ENCODE measurements at regions not wholly inside any gene's neighbourhood (a gene's known extent, or its start where the extent isn't known, plus 50 kb on each side); places are given as distances from the start of the nearest gene placed in this dataset.
"Not testable (repeated sequence)": the region's sequence is repeated elsewhere in the genome, so short reads cannot be mapped to it uniquely, and the experiment has no call there.

GRCh38 chr4:1582227-1582626 is 101.9 kb downstream of the FAM53A start:
- Mint-ChIP-seq H3K36me3 (ENCODE audit: unreplicated experiment) (no peaks in the 10 kb centered on the region), H3K27ac (ENCODE audit: unreplicated experiment) (no peak overlapping the region), H3K9me3 (ENCODE audit: unreplicated experiment) (peaks cover 6% of the 10 kb centered on the region), H3K4me1 (ENCODE audit: unreplicated experiment) (peaks cover 6% of the 10 kb centered on the region), H3K27me3 (ENCODE audit: unreplicated experiment) (peaks cover 7% of the 10 kb centered on the region), H3K4me3 (ENCODE audit: unreplicated experiment) (no peak overlapping the region)
- TF ChIP-seq CTCF (IDR thresholded peaks at IDR 0.05): no peak
- no peak for DNase-seq (ENCODE audit: extremely low spot score, unreplicated experiment)

GRCh38 chr4:1581164-1581894 is 102.8 kb downstream of the FAM53A start:
- Mint-ChIP-seq H3K4me3 (ENCODE audit: unreplicated experiment) (peak overlapping the region; percentile 7), H3K27ac (ENCODE audit: unreplicated experiment) (peak overlapping the region; percentile 63)
- not testable (repeated sequence) for H3K9me3 Mint-ChIP-seq (ENCODE audit: unreplicated experiment); H3K27me3 Mint-ChIP-seq (ENCODE audit: unreplicated experiment); H3K36me3 Mint-ChIP-seq (ENCODE audit: unreplicated experiment); H3K4me1 Mint-ChIP-seq (ENCODE audit: unreplicated experiment)
- peak; percentile 94 for DNase-seq (ENCODE audit: extremely low spot score, unreplicated experiment)

GRCh38 chr4:1580692-1581012 is 103.5 kb downstream of the FAM53A start:
- not testable (repeated sequence) for H3K27ac Mint-ChIP-seq (ENCODE audit: unreplicated experiment); H3K36me3 Mint-ChIP-seq (ENCODE audit: unreplicated experiment); DNase-seq (ENCODE audit: extremely low spot score, unreplicated experiment); H3K9me3 Mint-ChIP-seq (ENCODE audit: unreplicated experiment); H3K4me3 Mint-ChIP-seq (ENCODE audit: unreplicated experiment); H3K4me1 Mint-ChIP-seq (ENCODE audit: unreplicated experiment); H3K27me3 Mint-ChIP-seq (ENCODE audit: unreplicated experiment)

- Mint-ChIP-seq H3K4me1 (ENCODE audit: unreplicated experiment) (peaks cover 6% of the 10 kb centered on the region), H3K9me3 (ENCODE audit: unreplicated experiment) (peaks cover 6% of the 10 kb centered on the region), H3K27ac (ENCODE audit: unreplicated experiment) (peak overlapping the region; percentile 23), H3K36me3 (ENCODE audit: unreplicated experiment) (no peaks in the 10 kb centered on the region), H3K4me3 (ENCODE audit: unreplicated experiment) (peak overlapping the region; percentile 68), H3K27me3 (ENCODE audit: unreplicated experiment) (no peaks in the 10 kb centered on the region)
- peak; percentile 96 for DNase-seq (ENCODE audit: extremely low spot score, unreplicated experiment)
- no peak for TF ChIP-seq CTCF (IDR thresholded peaks at IDR 0.05)
Measured at GRCh38 chr4:1579901-1580691, 104.0 kb downstream of the FAM53A start.

GRCh38 chr4:1579001-1579900 is 104.9 kb downstream of the FAM53A start:
- H3K4me3 Mint-ChIP-seq (ENCODE audit: unreplicated experiment): peak overlapping the region; percentile 68
- H3K4me1 Mint-ChIP-seq (ENCODE audit: unreplicated experiment): peaks cover 6% of the 10 kb centered on the region
- peak; percentile 81 for TF ChIP-seq CTCF (IDR thresholded peaks at IDR 0.05)
- DNase-seq (ENCODE audit: extremely low spot score, unreplicated experiment): no peak
- no peak overlapping the region for H3K27ac Mint-ChIP-seq (ENCODE audit: unreplicated experiment)
- no peaks in the 10 kb centered on the region for H3K36me3 Mint-ChIP-seq (ENCODE audit: unreplicated experiment)
- H3K27me3 Mint-ChIP-seq (ENCODE audit: unreplicated experiment): no peaks in the 10 kb centered on the region
- peaks cover 6% of the 10 kb centered on the region for H3K9me3 Mint-ChIP-seq (ENCODE audit: unreplicated experiment)
